Prostate gland (tissue), 2 donors: ENCODE measurements at regions not wholly inside any gene's neighbourhood (a gene's known extent, or its start where the extent isn't known, plus 50 kb on each side); places are given as distances from the start of the nearest gene placed in this dataset.

Experiments used
- POLR2AphosphoS5 ChIP-seq: sonication (generic); formaldehyde crosslinking; IDR thresholded peaks from one replicate; pipeline ENCODE4 v1.6.1; 2017; ENCODE audit warnings: antibody characterized with exemption
- TF ChIP-seq, protein P1 (sequence below), 4 experiments: fragments of 200-600 bp in 2 of 4; fragments of 450-650 bp in 2 of 4; sonication (generic) in 2 of 4; IDR thresholded peaks; 1 replicate in 3 of 4; 2 replicates in 1 of 4; pipeline ENCODE4 v1.5.1; 2016 to 2019; ENCODE audit warnings: antibody characterized with exemption in 4 of 4, mild to moderate bottlenecking in 2 of 4, moderate library complexity in 2 of 4

DNA sequence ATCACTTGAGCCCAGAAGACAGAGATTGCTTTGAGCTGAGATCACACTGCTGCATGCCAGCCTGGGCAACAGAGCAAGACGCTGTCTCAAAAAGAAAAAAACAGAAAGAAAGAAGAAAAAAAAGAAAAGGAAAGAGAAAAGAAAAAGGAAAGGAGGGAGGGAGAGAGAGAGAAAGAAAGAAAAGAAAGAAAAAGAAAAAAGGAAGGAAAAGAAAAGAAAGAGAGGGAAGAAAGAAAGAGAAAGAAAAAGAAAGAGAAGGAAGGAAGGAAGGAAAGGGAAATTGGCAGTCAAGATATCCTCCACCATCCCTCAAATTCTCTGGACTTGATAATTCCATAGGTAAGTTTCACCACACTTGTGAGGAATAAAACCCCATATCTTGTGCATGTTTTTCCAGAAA lies 71.4 kb upstream of the WSB1 start:
- TF ChIP-seq, protein P1, sequence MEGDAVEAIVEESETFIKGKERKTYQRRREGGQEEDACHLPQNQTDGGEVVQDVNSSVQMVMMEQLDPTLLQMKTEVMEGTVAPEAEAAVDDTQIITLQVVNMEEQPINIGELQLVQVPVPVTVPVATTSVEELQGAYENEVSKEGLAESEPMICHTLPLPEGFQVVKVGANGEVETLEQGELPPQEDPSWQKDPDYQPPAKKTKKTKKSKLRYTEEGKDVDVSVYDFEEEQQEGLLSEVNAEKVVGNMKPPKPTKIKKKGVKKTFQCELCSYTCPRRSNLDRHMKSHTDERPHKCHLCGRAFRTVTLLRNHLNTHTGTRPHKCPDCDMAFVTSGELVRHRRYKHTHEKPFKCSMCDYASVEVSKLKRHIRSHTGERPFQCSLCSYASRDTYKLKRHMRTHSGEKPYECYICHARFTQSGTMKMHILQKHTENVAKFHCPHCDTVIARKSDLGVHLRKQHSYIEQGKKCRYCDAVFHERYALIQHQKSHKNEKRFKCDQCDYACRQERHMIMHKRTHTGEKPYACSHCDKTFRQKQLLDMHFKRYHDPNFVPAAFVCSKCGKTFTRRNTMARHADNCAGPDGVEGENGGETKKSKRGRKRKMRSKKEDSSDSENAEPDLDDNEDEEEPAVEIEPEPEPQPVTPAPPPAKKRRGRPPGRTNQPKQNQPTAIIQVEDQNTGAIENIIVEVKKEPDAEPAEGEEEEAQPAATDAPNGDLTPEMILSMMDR (IDR thresholded peaks at IDR 0.05), result no peak
- no peak for TF ChIP-seq POLR2AphosphoS5
